WTC11 (cell line): ENCODE measurements at regions not wholly inside any gene's neighbourhood (a gene's known extent, or its start where the extent isn't known, plus 50 kb on each side); places are given as distances from the start of the nearest gene placed in this dataset.

Experiments used
- ATAC-seq: fragments of 200-7000 bp; cut with Tn5 transposase; 2 replicates; pipeline ENCODE4 v1.10.0; 2021; ENCODE audit warnings: mild to moderate bottlenecking, moderate library complexity
- CTCF ChIA-PET: fragments of 300-600 bp; sonication (Branson Sonifier 250); formaldehyde crosslinking; loops from one replicate; lab custom pipeline; 2021; ENCODE audit warnings: antibody characterized with exemption; lab: Charles Lee
- POLR2A ChIA-PET: fragments of 350-600 bp; sonication (Branson Sonifier 250); formaldehyde crosslinking; loops from one replicate; lab custom pipeline; 2021; ENCODE audit warnings: antibody characterized with exemption; lab: Charles Lee
- DNase-seq: peaks from one replicate; pipeline ENCODE4 v3.0.0; 2021; ENCODE audit warnings: low spot score
- H3K27ac Mint-ChIP-seq: 2 replicates; pipeline ENCODE4 v1.8.0; 2021; ENCODE audit warnings: mixed read lengths
- H3K27me3 Mint-ChIP-seq: 2 replicates; pipeline ENCODE4 v1.8.0; 2021; ENCODE audit warnings: low read depth, mild to moderate bottlenecking, moderate library complexity, mixed read lengths
- H3K36me3 Mint-ChIP-seq: 2 replicates; pipeline ENCODE4 v1.8.0; 2021; ENCODE audit warnings: mixed read lengths
- H3K4me1 Mint-ChIP-seq: 2 replicates; pipeline ENCODE4 v1.8.0; 2022; ENCODE audit warnings: mixed read lengths
- H3K4me3 Mint-ChIP-seq: 2 replicates; pipeline ENCODE4 v1.8.0; 2021; ENCODE audit warnings: mild to moderate bottlenecking, moderate library complexity, mixed read lengths
- H3K9me3 Mint-ChIP-seq: 2 replicates; pipeline ENCODE4 v1.8.0; 2021; ENCODE audit warnings: mixed read lengths
- ARID4B ChIP-seq: sonication (generic); formaldehyde crosslinking; IDR thresholded peaks from 2 replicates; pipeline ENCODE4 v1.8.0; 2023; ENCODE audit warnings: missing genetic modification reagents, mild to moderate bottlenecking, borderline replicate concordance
- ATF1 ChIP-seq: sonication (generic); formaldehyde crosslinking; IDR thresholded peaks from 2 replicates; pipeline ENCODE4 v1.8.1; 2023; ENCODE audit warnings: mild to moderate bottlenecking, moderate library complexity, missing genetic modification reagents
- CBFB ChIP-seq: sonication (generic); formaldehyde crosslinking; IDR thresholded peaks from 2 replicates; pipeline ENCODE4 v1.8.1; 2022; ENCODE audit warnings: mild to moderate bottlenecking, low read depth, missing genetic modification reagents
- CREB1 ChIP-seq: sonication (generic); formaldehyde crosslinking; IDR thresholded peaks from 2 replicates; pipeline ENCODE4 v1.8.0; 2023; ENCODE audit warnings: mild to moderate bottlenecking, missing genetic modification reagents
- EMX1 ChIP-seq: fragments of 250-450 bp; sonication (Bioruptor Pico); IDR thresholded peaks from 2 replicates; pipeline ENCODE4 v1.8.0; 2021; ENCODE audit warnings: mild to moderate bottlenecking
- ESRRA ChIP-seq: sonication (generic); formaldehyde crosslinking; IDR thresholded peaks from 2 replicates; pipeline ENCODE4 v1.8.1; 2022; ENCODE audit warnings: mild to moderate bottlenecking, missing genetic modification reagents, borderline replicate concordance
- FOXK1 ChIP-seq: sonication (generic); formaldehyde crosslinking; IDR thresholded peaks from 2 replicates; pipeline ENCODE4 v1.8.0; 2022; ENCODE audit warnings: mild to moderate bottlenecking, moderate library complexity, missing genetic modification reagents
- FOXP4 ChIP-seq: sonication (generic); formaldehyde crosslinking; IDR thresholded peaks from 2 replicates; pipeline ENCODE4 v1.8.0; 2022; ENCODE audit warnings: mild to moderate bottlenecking, missing genetic modification reagents
- GRHL2 ChIP-seq: fragments of 250-450 bp; sonication (Bioruptor Pico); IDR thresholded peaks from 2 replicates; pipeline ENCODE4 v1.8.0; 2022; ENCODE audit warnings: mild to moderate bottlenecking, moderate library complexity; ENCODE audit not compliant: insufficient replicate concordance, severe bottlenecking
- JAZF1 ChIP-seq: fragments of 250-450 bp; sonication (Bioruptor Pico); IDR thresholded peaks from 2 replicates; pipeline ENCODE4 v1.9.0; 2021; ENCODE audit warnings: moderate library complexity, mild to moderate bottlenecking, inconsistent platforms
- KAT7 ChIP-seq: sonication (generic); formaldehyde crosslinking; IDR thresholded peaks from 2 replicates; pipeline ENCODE4 v1.8.1; 2023; ENCODE audit warnings: missing genetic modification reagents, mild to moderate bottlenecking, borderline replicate concordance
- MYBL2 ChIP-seq: sonication (generic); formaldehyde crosslinking; IDR thresholded peaks from 2 replicates; pipeline ENCODE4 v1.8.1; 2023; ENCODE audit warnings: mild to moderate bottlenecking, moderate library complexity, missing genetic modification reagents
- NFATC4 ChIP-seq: fragments of 250-450 bp; sonication (Bioruptor Pico); IDR thresholded peaks from 2 replicates; pipeline ENCODE4 v1.9.0; 2021; ENCODE audit warnings: mild to moderate bottlenecking
- NFE2L1 ChIP-seq: sonication (generic); formaldehyde crosslinking; IDR thresholded peaks from 2 replicates; pipeline ENCODE4 v1.8.1; 2023; ENCODE audit warnings: missing genetic modification reagents
- NR3C1 ChIP-seq: sonication (generic); formaldehyde crosslinking; conservative IDR thresholded peaks from 2 replicates; pipeline ENCODE4 v1.8.1; 2023; ENCODE audit warnings: low read depth, mild to moderate bottlenecking, missing genetic modification reagents
- OVOL2 ChIP-seq: fragments of 250-450 bp; sonication (Bioruptor Pico); IDR thresholded peaks from 2 replicates; pipeline ENCODE4 v1.9.0; 2021; ENCODE audit warnings: mild to moderate bottlenecking, borderline replicate concordance
- PRRX2 ChIP-seq: fragments of 250-450 bp; sonication (Bioruptor Pico); IDR thresholded peaks from 2 replicates; pipeline ENCODE4 v1.8.0; 2021; ENCODE audit warnings: mild to moderate bottlenecking
- TCF7 ChIP-seq: sonication (generic); formaldehyde crosslinking; IDR thresholded peaks from 2 replicates; pipeline ENCODE4 v1.8.0; 2022; ENCODE audit warnings: mild to moderate bottlenecking, low read depth, missing genetic modification reagents, moderate library complexity
- TEAD4 ChIP-seq: sonication (generic); formaldehyde crosslinking; IDR thresholded peaks from 2 replicates; pipeline ENCODE4 v1.8.0; 2022; ENCODE audit warnings: mild to moderate bottlenecking, missing genetic modification reagents
- ZNF121 ChIP-seq: sonication (generic); formaldehyde crosslinking; IDR thresholded peaks from 2 replicates; pipeline ENCODE4 v1.8.0; 2023; ENCODE audit warnings: missing genetic modification reagents
- ZNF232 ChIP-seq: sonication (generic); formaldehyde crosslinking; IDR thresholded peaks from 2 replicates; pipeline ENCODE4 v1.8.0; 2022; ENCODE audit warnings: mild to moderate bottlenecking, missing genetic modification reagents
- ZNF263 ChIP-seq: sonication (generic); formaldehyde crosslinking; IDR thresholded peaks from 2 replicates; pipeline ENCODE4 v1.8.1; 2022; ENCODE audit warnings: low read depth, mild to moderate bottlenecking, moderate library complexity, missing genetic modification reagents
- ZNF281 ChIP-seq: sonication (generic); formaldehyde crosslinking; IDR thresholded peaks from 2 replicates; pipeline ENCODE4 v1.8.0; 2023; ENCODE audit warnings: mild to moderate bottlenecking, missing genetic modification reagents
- ZNF317 ChIP-seq: sonication (generic); formaldehyde crosslinking; IDR thresholded peaks from 2 replicates; pipeline ENCODE4 v1.8.1; 2023; ENCODE audit warnings: low read depth, mild to moderate bottlenecking, moderate library complexity, missing genetic modification reagents, borderline replicate concordance
- ZNF671 ChIP-seq: fragments of 250-450 bp; sonication (Bioruptor Pico); IDR thresholded peaks from 2 replicates; pipeline ENCODE4 v1.8.0; 2021; ENCODE audit warnings: mild to moderate bottlenecking
- TF ChIP-seq, protein P1 (sequence below): sonication (generic); formaldehyde crosslinking; IDR thresholded peaks from 2 replicates; pipeline ENCODE4 v1.8.0; 2023; ENCODE audit warnings: missing genetic modification reagents
- TF ChIP-seq, protein P2 (sequence below): sonication (generic); formaldehyde crosslinking; IDR thresholded peaks from 2 replicates; pipeline ENCODE4 v1.8.0; 2022; ENCODE audit warnings: mild to moderate bottlenecking, missing genetic modification reagents

- peaks cover 8% of the 10 kb centered on the region for H3K9me3 Mint-ChIP-seq
Measured at GRCh38 chr1:73181190-73181540, 898.8 kb upstream of the NEGR1 start.

GRCh38 chr1:73180397-73181189 lies 898.3 kb upstream of the NEGR1 start:
- ChIA-PET CTCF (no interaction called here), POLR2A (no interaction called here)
- no peak for DNase-seq
- Mint-ChIP-seq H3K9me3 (peaks cover 8% of the 10 kb centered on the region), H3K36me3 (no peaks in the 10 kb centered on the region; the same call in none of the 2 replicates), H3K27ac (no peak overlapping the region)
- TF ChIP-seq NFATC4 (no peak), PRRX2 (CRISPR knock-in tag) (no peak), JAZF1 (CRISPR knock-in tag) (no peak), OVOL2 (CRISPR knock-in tag) (no peak), MYBL2 (CRISPR knock-in tag) (no peak), FOXK1 (CRISPR knock-in tag) (no peak), ZNF232 (no peak), NR3C1 (CRISPR knock-in tag) (no peak), FOXP4 (CRISPR knock-in tag) (no peak), CBFB (no peak), KAT7 (no peak), ZNF317 (no peak), TCF7 (CRISPR knock-in tag) (no peak), ARID4B (CRISPR knock-in tag) (no peak)
- TF ChIP-seq, all 79 proteins: peak for 0
- Mint-ChIP-seq H3K4me3 (no peak overlapping the region), H3K4me1 (peaks cover 9% of the 10 kb centered on the region), H3K27me3 (no peaks in the 10 kb centered on the region)
- ATAC-seq: peak; percentile 52

More at GRCh38 chr1:73181190-73181540, 898.8 kb upstream of the NEGR1 start:
- H3K27ac Mint-ChIP-seq: no peak overlapping the region
- ATAC-seq (peak; percentile 56), DNase-seq (no peak)
- no peaks in the 10 kb centered on the region for H3K27me3 Mint-ChIP-seq
- TF ChIP-seq GRHL2 (CRISPR knock-in tag) (no peak), ZNF317 (no peak), ZNF281 (no peak), ZNF263 (no peak), ESRRA (CRISPR knock-in tag) (no peak), TEAD4 (CRISPR knock-in tag) (no peak), ZNF671 (no peak), EMX1 (CRISPR knock-in tag) (no peak), ATF1 (no peak), ZNF121 (CRISPR knock-in tag) (no peak), CREB1 (CRISPR knock-in tag) (no peak), NFE2L1 (CRISPR knock-in tag) (no peak)
- TF ChIP-seq, protein P1, sequence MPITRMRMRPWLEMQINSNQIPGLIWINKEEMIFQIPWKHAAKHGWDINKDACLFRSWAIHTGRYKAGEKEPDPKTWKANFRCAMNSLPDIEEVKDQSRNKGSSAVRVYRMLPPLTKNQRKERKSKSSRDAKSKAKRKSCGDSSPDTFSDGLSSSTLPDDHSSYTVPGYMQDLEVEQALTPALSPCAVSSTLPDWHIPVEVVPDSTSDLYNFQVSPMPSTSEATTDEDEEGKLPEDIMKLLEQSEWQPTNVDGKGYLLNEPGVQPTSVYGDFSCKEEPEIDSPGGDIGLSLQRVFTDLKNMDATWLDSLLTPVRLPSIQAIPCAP: no peak
- TF ChIP-seq, protein P2, sequence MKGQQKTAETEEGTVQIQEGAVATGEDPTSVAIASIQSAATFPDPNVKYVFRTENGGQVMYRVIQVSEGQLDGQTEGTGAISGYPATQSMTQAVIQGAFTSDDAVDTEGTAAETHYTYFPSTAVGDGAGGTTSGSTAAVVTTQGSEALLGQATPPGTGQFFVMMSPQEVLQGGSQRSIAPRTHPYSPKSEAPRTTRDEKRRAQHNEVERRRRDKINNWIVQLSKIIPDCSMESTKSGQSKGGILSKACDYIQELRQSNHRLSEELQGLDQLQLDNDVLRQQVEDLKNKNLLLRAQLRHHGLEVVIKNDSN (CRISPR knock-in tag): no peak
- H3K4me3 Mint-ChIP-seq: no peak overlapping the region
- CTCF ChIA-PET: interaction anchor here (0.6 kb wide), 1 partner anchor 24 kb away, joined by 3 read pairs; no protein-coding TSS in a partner anchor
- no peaks in the 10 kb centered on the region; the same call in none of the 2 replicates for H3K36me3 Mint-ChIP-seq
- peaks cover 9% of the 10 kb centered on the region for H3K4me1 Mint-ChIP-seq
- POLR2A ChIA-PET: no interaction called here
